T-helper 1 cell (primary cell): ENCODE measurements at regions not wholly inside any gene's neighbourhood (a gene's known extent, or its start where the extent isn't known, plus 50 kb on each side); places are given as distances from the start of the nearest gene placed in this dataset.

Experiments used
- DNase-seq, 5 donors: peaks; one replicate each; pipeline ENCODE4 v3.0.0-alpha.2; 2012 to 2020

GRCh38 chr3:31252216-31253185 is 280.2 kb upstream of the STT3B start:
- peak in 1 of 5 donors; percentile 89 for DNase-seq

GRCh38 chr3:31253782-31254181 is 278.9 kb upstream of the STT3B start:
- DNase-seq: peak in 1 of 5 donors; percentile 87

GRCh38 chr3:31254483-31254882 is 278.2 kb upstream of the STT3B start:
- DNase-seq: no peak

GRCh38 chr3:31255007-31255581 is 277.6 kb upstream of the STT3B start:
- no peak for DNase-seq

GRCh38 chr3:31262201-31262600 is 270.5 kb upstream of the STT3B start:
- no peak for DNase-seq

- DNase-seq: no peak
Observed at GRCh38 chr3:31263897-31264296, 268.8 kb upstream of the STT3B start.

- no peak for DNase-seq
Observed at GRCh38 chr3:31265646-31266428, 266.9 kb upstream of the STT3B start.

GRCh38 chr3:31268868-31269267 is 263.9 kb upstream of the STT3B start:
- peak in 1 of 5 donors; percentile 48 for DNase-seq

- DNase-seq: no peak
Observed at GRCh38 chr3:31270010-31270409, 262.7 kb upstream of the STT3B start.

- DNase-seq: no peak
Observed at GRCh38 chr3:31274326-31275024, 258.2 kb upstream of the STT3B start.

- DNase-seq: no peak
Observed at GRCh38 chr3:31275038-31275572, 257.6 kb upstream of the STT3B start.

- DNase-seq: no peak
Observed at GRCh38 chr3:31275583-31275982, 257.1 kb upstream of the STT3B start.

- DNase-seq: no peak
Observed at GRCh38 chr3:31277582-31277981, 255.1 kb upstream of the STT3B start.

- DNase-seq: no peak
Observed at GRCh38 chr3:31278532-31278931, 254.2 kb upstream of the STT3B start.

- no peak for DNase-seq
Observed at GRCh38 chr3:31284776-31285175, 247.9 kb upstream of the STT3B start.

GRCh38 chr3:31285833-31286486 is 246.8 kb upstream of the STT3B start:
- no peak for DNase-seq

- no peak for DNase-seq
Observed at GRCh38 chr3:31288224-31288623, 244.5 kb upstream of the STT3B start.

GRCh38 chr3:31288641-31289100 is 244.1 kb upstream of the STT3B start:
- DNase-seq: peak in 1 of 5 donors; percentile 86

- no peak for DNase-seq
Observed at GRCh38 chr3:31289584-31289983, 243.1 kb upstream of the STT3B start.

GRCh38 chr3:31290046-31290445 is 242.7 kb upstream of the STT3B start:
- no peak for DNase-seq

GRCh38 chr3:31291818-31292217 is 240.9 kb upstream of the STT3B start:
- DNase-seq: no peak
